ENCODE measurements at regions not wholly inside any gene's neighbourhood (a gene's known extent, or its start where the extent isn't known, plus 50 kb on each side); places are given as distances from the start of the nearest gene placed in this dataset.
"Not testable (repeated sequence)": the region's sequence is repeated elsewhere in the genome, so short reads cannot be mapped to it uniquely, and the experiment has no call there.

DNA sequence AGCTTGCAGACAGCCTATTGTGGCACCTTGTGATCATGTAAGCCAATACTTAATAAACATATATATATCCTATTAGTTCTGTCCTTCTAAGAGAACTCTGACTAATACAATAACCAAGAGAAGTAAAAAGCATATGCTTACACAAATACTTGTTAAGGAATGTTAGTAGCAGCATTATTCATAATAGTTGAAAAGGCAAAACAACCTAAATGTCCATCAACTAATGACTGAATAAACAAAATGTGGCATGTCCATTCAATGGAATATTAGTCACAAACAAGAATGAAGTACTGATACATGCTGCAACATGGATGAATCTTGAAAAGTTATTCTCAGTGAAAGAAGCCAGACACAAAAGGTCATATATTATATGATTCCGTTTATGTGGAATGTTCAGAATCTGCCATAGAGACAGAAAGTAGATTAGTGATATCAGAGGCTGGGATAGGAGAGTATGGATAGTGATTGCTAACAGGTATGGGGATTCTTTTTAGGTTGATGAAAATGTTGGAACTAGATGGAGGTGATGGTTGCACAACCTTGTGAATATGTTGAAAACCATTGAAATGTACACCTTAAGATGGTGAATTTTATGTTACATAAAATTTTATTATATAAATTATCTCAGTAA, 112.5 kb upstream of the UNC5B start:
- Histone ChIP-seq H3K9me2 (ENCODE audit: low read depth, low read length) (no peaks in the 10 kb centered on the region), H3K27ac (ENCODE audit: low read depth, low read length, poor library complexity, severe bottlenecking) (no peak overlapping the region), H3F3A (ENCODE audit: insufficient read depth, low read length) (no peaks in the 10 kb centered on the region), H3K79me2 (ENCODE audit: insufficient read depth, low read length) (no peaks in the 10 kb centered on the region), H2AFZ (ENCODE audit: low read length) (no peak overlapping the region), H3K36me3 (ENCODE audit: insufficient read depth, low read length) (no peaks in the 10 kb centered on the region), H3K27me3 (ENCODE audit: insufficient read depth, low read length) (no peaks in the 10 kb centered on the region), H3K4me1 (ENCODE audit: insufficient read depth, low read length, severe bottlenecking) (no peaks in the 10 kb centered on the region), H3K9ac (ENCODE audit: low read length) (no peak overlapping the region), H3K4me2 (ENCODE audit: low read length) (no peak overlapping the region), H4K20me1 (ENCODE audit: insufficient read depth, low read length) (no peaks in the 10 kb centered on the region), H3K9me3 (ENCODE audit: low read length) (no peaks in the 10 kb centered on the region), H3K4me3 (ENCODE audit: low read depth, low read length, poor library complexity, severe bottlenecking) (no peak overlapping the region)
- no peak for TF ChIP-seq CTCF (IDR thresholded peaks at IDR 0.05; ENCODE audit: low read length)
- no peak for TF ChIP-seq EZH2 (IDR thresholded peaks at IDR 0.05; ENCODE audit: borderline replicate concordance, low read length)

- H3K9me3 ChIP-seq (ENCODE audit: low read length) = no peaks in the 10 kb centered on the region
- no peak for TF ChIP-seq CTCF (IDR thresholded peaks at IDR 0.05; ENCODE audit: low read length)
- TF ChIP-seq EZH2 (IDR thresholded peaks at IDR 0.05; ENCODE audit: borderline replicate concordance, low read length) = no peak
- no peak overlapping the region for H3K4me2 ChIP-seq (ENCODE audit: low read length)
- H3K79me2 ChIP-seq (ENCODE audit: insufficient read depth, low read length) = no peaks in the 10 kb centered on the region
- no peak overlapping the region for H3K9ac ChIP-seq (ENCODE audit: low read length)
- H4K20me1 ChIP-seq (ENCODE audit: insufficient read depth, low read length) = no peaks in the 10 kb centered on the region
- no peak overlapping the region for H3K4me3 ChIP-seq (ENCODE audit: low read depth, low read length, poor library complexity, severe bottlenecking)
- H3K27me3 ChIP-seq (ENCODE audit: insufficient read depth, low read length) = no peaks in the 10 kb centered on the region
- no peak overlapping the region for H3K27ac ChIP-seq (ENCODE audit: low read depth, low read length, poor library complexity, severe bottlenecking)
- no peaks in the 10 kb centered on the region for H3K4me1 ChIP-seq (ENCODE audit: insufficient read depth, low read length, severe bottlenecking)
- no peaks in the 10 kb centered on the region for H3K36me3 ChIP-seq (ENCODE audit: insufficient read depth, low read length)
- no peaks in the 10 kb centered on the region for H3K9me2 ChIP-seq (ENCODE audit: low read depth, low read length)
- H2AFZ ChIP-seq (ENCODE audit: low read length) = no peak overlapping the region
- no peaks in the 10 kb centered on the region for H3F3A ChIP-seq (ENCODE audit: insufficient read depth, low read length)
These were observed 108.4 kb upstream of the UNC5B start for GRCh38 chr10:71103961-71104360.

- H3K36me3 ChIP-seq (ENCODE audit: insufficient read depth, low read length); H3K27me3 ChIP-seq (ENCODE audit: insufficient read depth, low read length); H3K9me3 ChIP-seq (ENCODE audit: low read length); H3F3A ChIP-seq (ENCODE audit: insufficient read depth, low read length); H3K4me1 ChIP-seq (ENCODE audit: insufficient read depth, low read length, severe bottlenecking); H3K79me2 ChIP-seq (ENCODE audit: insufficient read depth, low read length); H3K9ac ChIP-seq (ENCODE audit: low read length); H4K20me1 ChIP-seq (ENCODE audit: insufficient read depth, low read length); H3K4me3 ChIP-seq (ENCODE audit: low read depth, low read length, poor library complexity, severe bottlenecking); H3K27ac ChIP-seq (ENCODE audit: low read depth, low read length, poor library complexity, severe bottlenecking); H3K4me2 ChIP-seq (ENCODE audit: low read length); H2AFZ ChIP-seq (ENCODE audit: low read length); H3K9me2 ChIP-seq (ENCODE audit: low read depth, low read length): not testable (repeated sequence)
These were observed 106.2 kb upstream of the UNC5B start for GRCh38 chr10:71106151-71106550.

DNA sequence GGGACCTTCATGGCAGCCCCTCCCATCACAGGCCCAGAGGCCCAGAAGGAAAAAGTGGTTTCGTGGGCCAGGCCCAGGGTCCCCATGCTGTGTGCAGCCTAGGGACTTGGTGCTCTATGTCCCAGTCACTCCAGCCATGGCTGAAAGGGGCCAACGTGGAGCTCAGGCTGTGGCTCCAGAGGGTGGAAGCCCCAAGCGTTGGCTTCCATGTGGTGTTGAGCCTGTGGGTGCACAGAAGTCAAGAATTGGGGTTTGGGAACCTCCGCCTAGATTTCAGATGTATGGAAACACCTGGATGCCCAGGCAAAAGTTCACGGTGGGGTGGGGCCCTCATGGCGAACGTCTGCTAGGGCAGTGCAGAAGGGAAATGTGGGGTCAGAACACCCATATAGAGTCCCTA, 105.3 kb upstream of the UNC5B start:
- H3K9ac ChIP-seq (ENCODE audit: low read length); H3K4me3 ChIP-seq (ENCODE audit: low read depth, low read length, poor library complexity, severe bottlenecking); H3K9me2 ChIP-seq (ENCODE audit: low read depth, low read length); H3K36me3 ChIP-seq (ENCODE audit: insufficient read depth, low read length); H2AFZ ChIP-seq (ENCODE audit: low read length); H3K79me2 ChIP-seq (ENCODE audit: insufficient read depth, low read length); H3K4me2 ChIP-seq (ENCODE audit: low read length); H3K9me3 ChIP-seq (ENCODE audit: low read length); H3K4me1 ChIP-seq (ENCODE audit: insufficient read depth, low read length, severe bottlenecking); H4K20me1 ChIP-seq (ENCODE audit: insufficient read depth, low read length); H3K27ac ChIP-seq (ENCODE audit: low read depth, low read length, poor library complexity, severe bottlenecking); H3K27me3 ChIP-seq (ENCODE audit: insufficient read depth, low read length); H3F3A ChIP-seq (ENCODE audit: insufficient read depth, low read length): not testable (repeated sequence)

GRCh38 chr10:71108042-71108441, 104.3 kb upstream of the UNC5B start:
- not testable (repeated sequence) for H4K20me1 ChIP-seq (ENCODE audit: insufficient read depth, low read length); H2AFZ ChIP-seq (ENCODE audit: low read length); H3K9ac ChIP-seq (ENCODE audit: low read length); H3K27ac ChIP-seq (ENCODE audit: low read depth, low read length, poor library complexity, severe bottlenecking); H3K4me2 ChIP-seq (ENCODE audit: low read length); H3K4me3 ChIP-seq (ENCODE audit: low read depth, low read length, poor library complexity, severe bottlenecking); H3K79me2 ChIP-seq (ENCODE audit: insufficient read depth, low read length); H3K36me3 ChIP-seq (ENCODE audit: insufficient read depth, low read length); H3K4me1 ChIP-seq (ENCODE audit: insufficient read depth, low read length, severe bottlenecking); H3K27me3 ChIP-seq (ENCODE audit: insufficient read depth, low read length); H3K9me3 ChIP-seq (ENCODE audit: low read length); H3K9me2 ChIP-seq (ENCODE audit: low read depth, low read length); H3F3A ChIP-seq (ENCODE audit: insufficient read depth, low read length)
